Stomach (tissue), 4 donors: ENCODE measurements at regions not wholly inside any gene's neighbourhood (a gene's known extent, or its start where the extent isn't known, plus 50 kb on each side); places are given as distances from the start of the nearest gene placed in this dataset.

Source experiments
- POLR2A ChIP-seq, 4 donors: fragments of 450-650 bp; IDR thresholded peaks; one replicate each; pipeline ENCODE4 v1.6.1; 2016; ENCODE audit warnings: antibody characterized with exemption in 4 of 4, control low read depth in 2 of 4, mild to moderate bottlenecking in 1 of 4, moderate library complexity in 1 of 4
- POLR2AphosphoS5 ChIP-seq, 3 donors: sonication (generic); formaldehyde crosslinking; IDR thresholded peaks; one replicate each; pipeline ENCODE4 v1.6.1; 2016; ENCODE audit warnings: antibody characterized with exemption in 3 of 3
- TF ChIP-seq, protein P1 (sequence below), 7 experiments: fragments of 450-650 bp in 4 of 7; fragments of 200-600 bp in 3 of 7; sonication (generic) in 3 of 7; IDR thresholded peaks; one replicate each; pipeline ENCODE4 v1.5.1; 2016 to 2019; ENCODE audit warnings: antibody characterized with exemption in 7 of 7, control low read depth in 2 of 7, mild to moderate bottlenecking in 1 of 7

DNA sequence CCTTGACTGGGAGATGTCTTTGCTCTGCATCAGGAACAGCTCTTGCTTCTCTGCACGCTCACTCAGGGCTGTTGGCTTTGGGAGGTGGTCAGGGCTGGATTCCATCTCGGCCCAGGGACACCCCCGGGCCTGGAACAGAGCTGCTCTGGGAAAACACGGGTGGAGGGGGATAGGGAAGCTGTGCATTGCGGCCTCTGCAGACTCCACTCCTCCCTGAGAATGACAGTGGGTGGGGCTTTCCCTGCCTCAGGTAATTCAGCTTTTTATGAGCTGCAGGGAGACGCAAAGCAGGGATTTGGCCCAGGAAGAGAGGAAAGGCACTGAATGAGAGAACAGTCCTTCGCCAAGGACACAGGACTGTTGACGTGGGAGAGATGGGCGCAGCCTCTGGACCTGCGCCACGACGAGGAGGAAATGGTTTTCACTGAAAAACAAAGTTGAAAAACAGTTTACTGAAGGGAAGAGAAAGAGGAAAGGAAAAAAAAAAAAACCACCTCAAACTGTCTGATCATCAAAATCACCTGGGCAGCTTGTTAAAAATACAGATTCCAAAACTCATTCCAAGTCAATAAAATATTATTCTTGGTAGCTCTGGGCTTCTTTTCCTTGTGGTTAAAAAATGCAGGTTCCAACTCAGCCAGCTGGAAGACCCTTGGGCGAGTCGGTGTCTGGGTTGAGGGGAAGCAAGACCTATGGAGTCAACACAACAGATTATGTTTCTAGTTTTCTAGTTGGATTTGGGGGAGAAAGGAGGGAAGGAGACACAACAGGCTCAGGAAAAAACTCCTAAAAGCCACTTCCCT is 194.0 kb downstream of the ZFP36L2 start:
- TF ChIP-seq POLR2A (IDR thresholded peaks at IDR 0.05) (no peak), POLR2AphosphoS5 (IDR thresholded peaks at IDR 0.05) (peak in 2 of 3 donors; percentile 18 to 56)
- TF ChIP-seq, protein P1, sequence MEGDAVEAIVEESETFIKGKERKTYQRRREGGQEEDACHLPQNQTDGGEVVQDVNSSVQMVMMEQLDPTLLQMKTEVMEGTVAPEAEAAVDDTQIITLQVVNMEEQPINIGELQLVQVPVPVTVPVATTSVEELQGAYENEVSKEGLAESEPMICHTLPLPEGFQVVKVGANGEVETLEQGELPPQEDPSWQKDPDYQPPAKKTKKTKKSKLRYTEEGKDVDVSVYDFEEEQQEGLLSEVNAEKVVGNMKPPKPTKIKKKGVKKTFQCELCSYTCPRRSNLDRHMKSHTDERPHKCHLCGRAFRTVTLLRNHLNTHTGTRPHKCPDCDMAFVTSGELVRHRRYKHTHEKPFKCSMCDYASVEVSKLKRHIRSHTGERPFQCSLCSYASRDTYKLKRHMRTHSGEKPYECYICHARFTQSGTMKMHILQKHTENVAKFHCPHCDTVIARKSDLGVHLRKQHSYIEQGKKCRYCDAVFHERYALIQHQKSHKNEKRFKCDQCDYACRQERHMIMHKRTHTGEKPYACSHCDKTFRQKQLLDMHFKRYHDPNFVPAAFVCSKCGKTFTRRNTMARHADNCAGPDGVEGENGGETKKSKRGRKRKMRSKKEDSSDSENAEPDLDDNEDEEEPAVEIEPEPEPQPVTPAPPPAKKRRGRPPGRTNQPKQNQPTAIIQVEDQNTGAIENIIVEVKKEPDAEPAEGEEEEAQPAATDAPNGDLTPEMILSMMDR (IDR thresholded peaks at IDR 0.05): no peak
